ENCODE measurements at regions not wholly inside any gene's neighbourhood (a gene's known extent, or its start where the extent isn't known, plus 50 kb on each side); places are given as distances from the start of the nearest gene placed in this dataset.

- TF ChIP-seq CTCF (IDR thresholded peaks at IDR 0.05) (no peak), POLR2AphosphoS5 (IDR thresholded peaks at IDR 0.05) (no peak), POLR2A (IDR thresholded peaks at IDR 0.05) (no peak)
Observed at GRCh38 chr5:155512329-155512728, 498.8 kb downstream of the KIF4B start.
